ENCODE measurements at regions not wholly inside any gene's neighbourhood (a gene's known extent, or its start where the extent isn't known, plus 50 kb on each side); places are given as distances from the start of the nearest gene placed in this dataset.
"Not testable (repeated sequence)": the region's sequence is repeated elsewhere in the genome, so short reads cannot be mapped to it uniquely, and the experiment has no call there.

GRCh38 chr4:89491761-89492160 is 184.2 kb upstream of the GPRIN3 start:
- DNase-seq: no peak

- not testable (repeated sequence) for DNase-seq
Measured at GRCh38 chr4:89489921-89490431, 182.4 kb upstream of the GPRIN3 start.

GRCh38 chr4:89489338-89489771 is 181.8 kb upstream of the GPRIN3 start:
- DNase-seq: no peak

- DNase-seq: no peak
Measured at GRCh38 chr4:89488736-89489135, 181.1 kb upstream of the GPRIN3 start.

GRCh38 chr4:89486673-89487072 is 179.1 kb upstream of the GPRIN3 start:
- DNase-seq: no peak

GRCh38 chr4:89486042-89486441 is 178.4 kb upstream of the GPRIN3 start:
- no peak for DNase-seq

- no peak for DNase-seq
Measured at GRCh38 chr4:89483833-89484232, 176.2 kb upstream of the GPRIN3 start.

GRCh38 chr4:89482926-89483595 is 175.5 kb upstream of the GPRIN3 start:
- DNase-seq: no peak

GRCh38 chr4:89482251-89482650 is 174.7 kb upstream of the GPRIN3 start:
- no peak for DNase-seq

GRCh38 chr4:89469930-89470375 is 162.4 kb upstream of the GPRIN3 start:
- DNase-seq: no peak

- no peak for DNase-seq
Measured at GRCh38 chr4:89469516-89469915, 161.9 kb upstream of the GPRIN3 start.

- DNase-seq: no peak
Measured at GRCh38 chr4:89468602-89469001, 161.0 kb upstream of the GPRIN3 start.

- DNase-seq: no peak
Measured at GRCh38 chr4:89463341-89463740, 155.7 kb upstream of the GPRIN3 start.

- no peak for DNase-seq
Measured at GRCh38 chr4:89447543-89447942, 139.9 kb upstream of the GPRIN3 start.

GRCh38 chr4:89446193-89446592 is 138.6 kb upstream of the GPRIN3 start:
- no peak for DNase-seq

GRCh38 chr4:89439533-89439932 is 131.9 kb upstream of the GPRIN3 start:
- no peak for DNase-seq

GRCh38 chr4:89438102-89438831 is 130.7 kb upstream of the GPRIN3 start:
- DNase-seq: peak; percentile 25

- no peak for DNase-seq
Measured at GRCh38 chr4:89434364-89434988, 126.9 kb upstream of the GPRIN3 start.

GRCh38 chr4:89427782-89428181 is 120.2 kb upstream of the GPRIN3 start:
- no peak for DNase-seq

GRCh38 chr4:89425023-89425422 is 117.4 kb upstream of the GPRIN3 start:
- DNase-seq: no peak

- DNase-seq: no peak
Measured at GRCh38 chr4:89422441-89422990, 114.9 kb upstream of the GPRIN3 start.

- no peak for DNase-seq
Measured at GRCh38 chr4:89420507-89420906, 112.9 kb upstream of the GPRIN3 start.

- DNase-seq: no peak
Measured at GRCh38 chr4:89419111-89419695, 111.6 kb upstream of the GPRIN3 start.
